HEK293 (cell line): ENCODE measurements at regions not wholly inside any gene's neighbourhood (a gene's known extent, or its start where the extent isn't known, plus 50 kb on each side); places are given as distances from the start of the nearest gene placed in this dataset.

Experiments
- ZNF366 ChIP-seq: fragments of 450-650 bp; formaldehyde crosslinking; conservative IDR thresholded peaks from 2 replicates; pipeline ENCODE4 v1.5.1; 2016; ENCODE audit warnings: missing biosample characterization, missing genetic modification characterization
- ZNF621 ChIP-seq: fragments of 450-650 bp; formaldehyde crosslinking; IDR thresholded peaks from 2 replicates; pipeline ENCODE4 v1.5.1; 2017; ENCODE audit warnings: missing biosample characterization, missing genetic modification characterization
- TF ChIP-seq, protein P1 (sequence below): fragments of 450-650 bp; formaldehyde crosslinking; IDR thresholded peaks from 2 replicates; pipeline ENCODE4 v1.5.1; 2016; ENCODE audit warnings: missing biosample characterization, missing genetic modification characterization, borderline replicate concordance
- TF ChIP-seq, protein P2 (sequence below): fragments of 450-650 bp; formaldehyde crosslinking; IDR thresholded peaks from 2 replicates; pipeline ENCODE4 v1.5.1; 2016; ENCODE audit warnings: missing biosample characterization, missing genetic modification characterization
- TF ChIP-seq, protein P3 (sequence below): fragments of 450-650 bp; IDR thresholded peaks from 2 replicates; pipeline ENCODE4 v1.5.1; 2018; ENCODE audit warnings: missing biosample characterization, mild to moderate bottlenecking, missing genetic modification characterization

DNA sequence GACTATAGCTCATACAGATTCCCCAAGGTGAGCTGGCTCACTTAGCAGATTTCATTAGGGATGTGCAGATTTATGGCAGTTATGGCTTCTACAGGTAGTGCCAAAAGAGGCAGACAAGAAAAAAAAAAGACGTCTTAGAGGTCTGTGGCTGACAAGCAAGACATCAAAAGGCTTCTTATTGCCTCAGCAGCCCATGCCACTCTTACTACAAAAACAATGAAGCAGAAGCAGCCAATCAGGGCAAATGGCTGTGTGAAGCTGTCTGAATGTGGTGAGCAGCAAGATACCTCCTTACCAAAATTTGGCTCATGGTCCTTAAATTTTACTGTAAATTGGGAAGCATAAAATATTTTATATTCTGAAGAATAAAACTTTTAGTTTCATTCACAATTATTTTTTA lies 557.5 kb upstream of the GOLIM4 start:
- TF ChIP-seq, protein P1, sequence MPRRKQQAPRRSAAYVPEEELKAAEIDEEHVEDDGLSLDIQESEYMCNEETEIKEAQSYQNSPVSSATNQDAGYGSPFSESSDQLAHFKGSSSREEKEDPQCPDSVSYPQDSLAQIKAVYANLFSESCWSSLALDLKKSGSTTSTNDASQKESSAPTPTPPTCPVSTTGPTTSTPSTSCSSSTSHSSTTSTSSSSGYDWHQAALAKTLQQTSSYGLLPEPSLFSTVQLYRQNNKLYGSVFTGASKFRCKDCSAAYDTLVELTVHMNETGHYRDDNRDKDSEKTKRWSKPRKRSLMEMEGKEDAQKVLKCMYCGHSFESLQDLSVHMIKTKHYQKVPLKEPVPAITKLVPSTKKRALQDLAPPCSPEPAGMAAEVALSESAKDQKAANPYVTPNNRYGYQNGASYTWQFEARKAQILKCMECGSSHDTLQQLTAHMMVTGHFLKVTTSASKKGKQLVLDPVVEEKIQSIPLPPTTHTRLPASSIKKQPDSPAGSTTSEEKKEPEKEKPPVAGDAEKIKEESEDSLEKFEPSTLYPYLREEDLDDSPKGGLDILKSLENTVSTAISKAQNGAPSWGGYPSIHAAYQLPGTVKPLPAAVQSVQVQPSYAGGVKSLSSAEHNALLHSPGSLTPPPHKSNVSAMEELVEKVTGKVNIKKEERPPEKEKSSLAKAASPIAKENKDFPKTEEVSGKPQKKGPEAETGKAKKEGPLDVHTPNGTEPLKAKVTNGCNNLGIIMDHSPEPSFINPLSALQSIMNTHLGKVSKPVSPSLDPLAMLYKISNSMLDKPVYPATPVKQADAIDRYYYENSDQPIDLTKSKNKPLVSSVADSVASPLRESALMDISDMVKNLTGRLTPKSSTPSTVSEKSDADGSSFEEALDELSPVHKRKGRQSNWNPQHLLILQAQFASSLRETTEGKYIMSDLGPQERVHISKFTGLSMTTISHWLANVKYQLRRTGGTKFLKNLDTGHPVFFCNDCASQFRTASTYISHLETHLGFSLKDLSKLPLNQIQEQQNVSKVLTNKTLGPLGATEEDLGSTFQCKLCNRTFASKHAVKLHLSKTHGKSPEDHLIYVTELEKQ (tag by site-specific recombination): no peak
- TF ChIP-seq, protein P2, sequence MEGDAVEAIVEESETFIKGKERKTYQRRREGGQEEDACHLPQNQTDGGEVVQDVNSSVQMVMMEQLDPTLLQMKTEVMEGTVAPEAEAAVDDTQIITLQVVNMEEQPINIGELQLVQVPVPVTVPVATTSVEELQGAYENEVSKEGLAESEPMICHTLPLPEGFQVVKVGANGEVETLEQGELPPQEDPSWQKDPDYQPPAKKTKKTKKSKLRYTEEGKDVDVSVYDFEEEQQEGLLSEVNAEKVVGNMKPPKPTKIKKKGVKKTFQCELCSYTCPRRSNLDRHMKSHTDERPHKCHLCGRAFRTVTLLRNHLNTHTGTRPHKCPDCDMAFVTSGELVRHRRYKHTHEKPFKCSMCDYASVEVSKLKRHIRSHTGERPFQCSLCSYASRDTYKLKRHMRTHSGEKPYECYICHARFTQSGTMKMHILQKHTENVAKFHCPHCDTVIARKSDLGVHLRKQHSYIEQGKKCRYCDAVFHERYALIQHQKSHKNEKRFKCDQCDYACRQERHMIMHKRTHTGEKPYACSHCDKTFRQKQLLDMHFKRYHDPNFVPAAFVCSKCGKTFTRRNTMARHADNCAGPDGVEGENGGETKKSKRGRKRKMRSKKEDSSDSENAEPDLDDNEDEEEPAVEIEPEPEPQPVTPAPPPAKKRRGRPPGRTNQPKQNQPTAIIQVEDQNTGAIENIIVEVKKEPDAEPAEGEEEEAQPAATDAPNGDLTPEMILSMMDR (tag by site-specific recombination): no peak
- TF ChIP-seq ZNF621 (tag by site-specific recombination) (no peak), ZNF366 (tag by site-specific recombination) (no peak)
- TF ChIP-seq, protein P3, sequence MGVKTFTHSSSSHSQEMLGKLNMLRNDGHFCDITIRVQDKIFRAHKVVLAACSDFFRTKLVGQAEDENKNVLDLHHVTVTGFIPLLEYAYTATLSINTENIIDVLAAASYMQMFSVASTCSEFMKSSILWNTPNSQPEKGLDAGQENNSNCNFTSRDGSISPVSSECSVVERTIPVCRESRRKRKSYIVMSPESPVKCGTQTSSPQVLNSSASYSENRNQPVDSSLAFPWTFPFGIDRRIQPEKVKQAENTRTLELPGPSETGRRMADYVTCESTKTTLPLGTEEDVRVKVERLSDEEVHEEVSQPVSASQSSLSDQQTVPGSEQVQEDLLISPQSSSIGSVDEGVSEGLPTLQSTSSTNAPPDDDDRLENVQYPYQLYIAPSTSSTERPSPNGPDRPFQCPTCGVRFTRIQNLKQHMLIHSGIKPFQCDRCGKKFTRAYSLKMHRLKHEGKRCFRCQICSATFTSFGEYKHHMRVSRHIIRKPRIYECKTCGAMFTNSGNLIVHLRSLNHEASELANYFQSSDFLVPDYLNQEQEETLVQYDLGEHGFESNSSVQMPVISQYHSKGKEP (tag by site-specific recombination): no peak
